Tibial nerve (tissue), 4 donors: ENCODE measurements at regions not wholly inside any gene's neighbourhood (a gene's known extent, or its start where the extent isn't known, plus 50 kb on each side); places are given as distances from the start of the nearest gene placed in this dataset.

ENCODE experiments used
- DNase-seq, 2 donors: peaks; one replicate each; pipeline ENCODE4 v3.0.0-alpha.2; 2019; ENCODE audit warnings: low spot score in 2 of 2
- H3K27ac ChIP-seq, 4 donors: fragments of 200-600 bp; sonication (generic) in 3 of 4; one replicate each; pipeline ENCODE4 v1.5.1; 2017 to 2019; ENCODE audit warnings: mild to moderate bottlenecking in 1 of 4
- H3K27me3 ChIP-seq, 2 donors: fragments of 200-600 bp; sonication (generic) in 1 of 2; one replicate each; pipeline versions ENCODE4 v1.5.1 to v1.6.0; 2017 to 2019
- H3K36me3 ChIP-seq, 3 donors: fragments of 200-600 bp; sonication (generic); one replicate each; pipeline ENCODE4 v1.5.1; 2018 to 2019
- H3K4me1 ChIP-seq, 4 donors: fragments of 200-600 bp; sonication (generic) in 3 of 4; one replicate each; pipeline ENCODE4 v1.5.1; 2017 to 2019
- H3K4me3 ChIP-seq, 4 donors: fragments of 200-600 bp; sonication (generic) in 3 of 4; one replicate each; pipeline ENCODE4 v1.5.1; 2017 to 2019; ENCODE audit warnings: mild to moderate bottlenecking in 1 of 4, moderate library complexity in 1 of 4
- H3K9me3 ChIP-seq, 4 donors: fragments of 200-600 bp; sonication (generic) in 3 of 4; one replicate each; pipeline ENCODE4 v1.5.1; 2017 to 2019
- EP300 ChIP-seq, 2 donors: sonication (generic); formaldehyde crosslinking; IDR thresholded peaks; one replicate each; pipeline ENCODE4 v1.6.1; 2017; ENCODE audit warnings: antibody characterized with exemption in 2 of 2, mild to moderate bottlenecking in 1 of 2
- POLR2A ChIP-seq, 2 donors: fragments of 450-650 bp; IDR thresholded peaks; one replicate each; pipeline ENCODE4 v1.6.1; 2017; ENCODE audit warnings: antibody characterized with exemption in 2 of 2, mild to moderate bottlenecking in 2 of 2, moderate library complexity in 2 of 2
- WGBS, 2 donors: methylation state at CpG; one replicate each; pipeline ENCODE4 v1.1.5; 2018; 5-methylcytosine and 5-hydroxymethylcytosine counted together
- TF ChIP-seq, protein P1 (sequence below), 5 experiments: fragments of 200-600 bp in 3 of 5; fragments of 450-650 bp in 2 of 5; sonication (generic) in 3 of 5; IDR thresholded peaks; one replicate each; pipeline ENCODE4 v1.5.1; 2016 to 2019; ENCODE audit warnings: antibody characterized with exemption in 5 of 5, mild to moderate bottlenecking in 3 of 5, moderate library complexity in 2 of 5

DNA sequence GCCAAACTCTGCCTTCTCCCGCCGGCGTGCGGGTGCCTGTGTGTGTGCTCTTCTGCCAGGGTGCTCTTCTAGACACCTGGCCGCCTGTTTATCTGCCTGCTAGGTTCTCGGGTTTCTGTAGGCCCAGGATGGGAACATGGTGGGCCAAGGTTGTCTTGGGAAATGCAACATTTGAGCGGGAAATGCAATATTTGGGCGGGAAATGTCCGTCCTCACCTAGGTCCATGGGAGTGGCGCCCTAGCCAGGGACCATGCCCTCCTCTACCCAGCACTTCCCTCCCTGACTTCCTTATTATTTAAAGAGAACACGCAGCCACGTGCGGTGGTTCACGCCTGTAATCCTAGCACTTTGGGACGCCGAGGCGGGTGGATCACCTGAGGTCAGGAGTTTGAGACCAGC lies 392.6 kb downstream of the FAT4 start:
- no peak overlapping the region for H3K4me3 ChIP-seq
- no peak overlapping the region for H3K27ac ChIP-seq
- H3K4me1 ChIP-seq = peaks cover 0 to 18% (median 6%) of the 10 kb centered on the region in 4 donors
- H3K36me3 ChIP-seq = no peaks in the 10 kb centered on the region
- no peaks in the 10 kb centered on the region for H3K9me3 ChIP-seq
- TF ChIP-seq EP300 (IDR thresholded peaks at IDR 0.05) = no peak
- no peak for TF ChIP-seq POLR2A (IDR thresholded peaks at IDR 0.05)
- TF ChIP-seq, protein P1, sequence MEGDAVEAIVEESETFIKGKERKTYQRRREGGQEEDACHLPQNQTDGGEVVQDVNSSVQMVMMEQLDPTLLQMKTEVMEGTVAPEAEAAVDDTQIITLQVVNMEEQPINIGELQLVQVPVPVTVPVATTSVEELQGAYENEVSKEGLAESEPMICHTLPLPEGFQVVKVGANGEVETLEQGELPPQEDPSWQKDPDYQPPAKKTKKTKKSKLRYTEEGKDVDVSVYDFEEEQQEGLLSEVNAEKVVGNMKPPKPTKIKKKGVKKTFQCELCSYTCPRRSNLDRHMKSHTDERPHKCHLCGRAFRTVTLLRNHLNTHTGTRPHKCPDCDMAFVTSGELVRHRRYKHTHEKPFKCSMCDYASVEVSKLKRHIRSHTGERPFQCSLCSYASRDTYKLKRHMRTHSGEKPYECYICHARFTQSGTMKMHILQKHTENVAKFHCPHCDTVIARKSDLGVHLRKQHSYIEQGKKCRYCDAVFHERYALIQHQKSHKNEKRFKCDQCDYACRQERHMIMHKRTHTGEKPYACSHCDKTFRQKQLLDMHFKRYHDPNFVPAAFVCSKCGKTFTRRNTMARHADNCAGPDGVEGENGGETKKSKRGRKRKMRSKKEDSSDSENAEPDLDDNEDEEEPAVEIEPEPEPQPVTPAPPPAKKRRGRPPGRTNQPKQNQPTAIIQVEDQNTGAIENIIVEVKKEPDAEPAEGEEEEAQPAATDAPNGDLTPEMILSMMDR (IDR thresholded peaks at IDR 0.05) = no peak
- no peak for DNase-seq
- 96 to 99% methylated on average over 17 of the region's 17 CpGs for WGBS, 2 donors
- no peaks in the 10 kb centered on the region for H3K27me3 ChIP-seq

DNA sequence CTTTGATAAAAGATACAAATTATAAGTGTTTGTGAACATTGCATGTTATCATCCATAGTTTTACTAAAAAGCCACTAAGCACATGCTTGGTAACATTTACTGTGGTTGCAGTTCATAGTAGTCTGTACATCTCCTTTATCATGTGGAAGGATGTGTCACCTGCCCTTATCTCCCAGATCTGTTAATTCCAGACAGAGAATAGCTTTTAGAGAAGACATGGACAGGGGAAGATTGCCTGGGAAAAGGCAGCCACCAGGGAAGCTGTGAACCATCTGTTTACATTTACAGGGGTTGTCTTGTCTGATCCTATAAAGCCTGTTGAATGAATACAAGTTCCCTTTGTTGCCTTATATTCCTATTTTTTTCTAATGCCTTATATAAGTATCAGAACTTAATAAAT lies 396.0 kb downstream of the FAT4 start:
- Histone ChIP-seq H3K9me3 (no peaks in the 10 kb centered on the region), H3K4me1 (no peaks in the 10 kb centered on the region), H3K27me3 (no peaks in the 10 kb centered on the region), H3K27ac (no peak overlapping the region), H3K4me3 (no peak overlapping the region), H3K36me3 (no peaks in the 10 kb centered on the region)
- no peak for TF ChIP-seq EP300 (IDR thresholded peaks at IDR 0.05)
- TF ChIP-seq POLR2A (IDR thresholded peaks at IDR 0.05) = no peak
- TF ChIP-seq, protein P1 (IDR thresholded peaks at IDR 0.05) = no peak
- DNase-seq = no peak

DNA sequence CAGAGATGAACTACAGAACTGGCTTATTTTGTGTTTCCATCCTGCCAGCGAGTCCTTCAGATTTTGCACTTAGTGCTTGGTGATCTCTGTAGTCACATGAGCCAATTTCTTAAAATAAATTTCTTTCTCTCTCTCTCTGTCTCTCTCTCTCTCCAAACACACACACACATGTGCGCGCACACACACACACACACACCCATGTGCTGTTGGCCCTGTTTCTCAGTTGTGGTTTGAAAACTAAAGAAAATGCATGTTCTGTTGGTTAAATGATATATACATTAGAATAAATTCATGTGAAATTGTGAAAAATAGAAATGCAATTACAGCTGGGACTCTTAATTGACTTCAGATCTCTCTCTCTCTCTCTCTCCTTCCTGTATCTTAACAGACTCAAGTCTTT lies 399.3 kb downstream of the FAT4 start:
- 94 to 97% methylated on average over 3 of the region's 3 CpGs for WGBS, 2 donors
- Histone ChIP-seq H3K4me3 (no peak overlapping the region), H3K27me3 (no peaks in the 10 kb centered on the region), H3K4me1 (no peaks in the 10 kb centered on the region), H3K27ac (no peak overlapping the region), H3K9me3 (no peaks in the 10 kb centered on the region), H3K36me3 (no peaks in the 10 kb centered on the region)
- DNase-seq = no peak
- no peak for TF ChIP-seq POLR2A (IDR thresholded peaks at IDR 0.05)
- TF ChIP-seq EP300 (IDR thresholded peaks at IDR 0.05) = no peak
- TF ChIP-seq, protein P1 (IDR thresholded peaks at IDR 0.05) = no peak

DNA sequence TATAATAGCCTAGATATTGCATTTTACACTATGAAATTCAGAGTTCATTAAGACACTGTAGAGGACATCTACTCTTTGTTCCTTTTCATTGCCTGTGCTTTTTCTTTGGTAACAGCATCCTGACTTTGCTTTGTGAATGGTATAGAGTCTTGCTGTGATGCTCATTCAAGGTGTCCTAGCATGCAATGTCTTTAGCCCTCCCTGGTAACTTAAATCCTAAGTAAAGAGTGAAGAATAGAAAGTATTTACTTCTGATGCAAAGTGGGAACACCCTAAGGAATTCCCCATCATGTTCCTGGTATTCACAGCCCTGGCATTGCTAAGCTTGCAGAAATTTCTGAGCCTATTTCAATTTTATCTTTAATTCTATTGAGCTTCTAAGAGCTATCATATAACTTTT lies 400.1 kb downstream of the FAT4 start:
- TF ChIP-seq, protein P1 (IDR thresholded peaks at IDR 0.05) = no peak
- TF ChIP-seq POLR2A (IDR thresholded peaks at IDR 0.05) (no peak), EP300 (IDR thresholded peaks at IDR 0.05) (no peak)

DNA sequence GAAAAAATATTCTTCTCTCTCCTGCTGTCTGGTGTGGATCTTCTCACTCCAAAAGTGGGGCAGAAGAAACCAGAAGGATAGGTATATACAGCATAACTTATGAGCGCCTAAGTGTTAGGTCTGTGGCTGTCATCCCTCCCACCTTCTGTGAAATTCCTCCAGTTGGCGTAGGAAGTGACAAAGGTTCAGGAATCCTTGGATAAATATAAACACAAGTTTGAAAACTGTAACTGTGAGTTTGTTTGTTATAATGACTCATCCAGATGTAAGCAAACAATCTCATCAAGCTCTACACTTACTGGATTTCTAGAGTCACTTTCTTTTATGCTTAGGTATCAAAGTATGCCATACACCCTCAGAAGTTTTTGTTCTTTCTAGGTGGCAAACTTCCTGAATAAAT lies 405.2 kb downstream of the FAT4 start:
- H3K27ac ChIP-seq = no peak overlapping the region
- TF ChIP-seq POLR2A (IDR thresholded peaks at IDR 0.05) = no peak
- TF ChIP-seq EP300 (IDR thresholded peaks at IDR 0.05) = no peak
- TF ChIP-seq, protein P1 (IDR thresholded peaks at IDR 0.05) = no peak
- no peaks in the 10 kb centered on the region for H3K36me3 ChIP-seq
- H3K4me3 ChIP-seq = no peak overlapping the region
- no peaks in the 10 kb centered on the region for H3K4me1 ChIP-seq
- DNase-seq = no peak
- H3K27me3 ChIP-seq = no peaks in the 10 kb centered on the region
- no peaks in the 10 kb centered on the region for H3K9me3 ChIP-seq
- 83 to 87% methylated on average over 2 of the region's 2 CpGs for WGBS, 2 donors

More for the DNA sequence above, 400.1 kb downstream of the FAT4 start:
- DNase-seq = no peak
- Histone ChIP-seq H3K4me1 (no peaks in the 10 kb centered on the region), H3K27ac (no peak overlapping the region), H3K9me3 (no peaks in the 10 kb centered on the region), H3K27me3 (no peaks in the 10 kb centered on the region), H3K36me3 (no peaks in the 10 kb centered on the region), H3K4me3 (no peak overlapping the region)
